GM12891 (cell line): ENCODE measurements at regions not wholly inside any gene's neighbourhood (a gene's known extent, or its start where the extent isn't known, plus 50 kb on each side); places are given as distances from the start of the nearest gene placed in this dataset.

Experiments used
- DNase-seq: peaks from one replicate; pipeline ENCODE4 v3.0.0; 2011; ENCODE audit warnings: low spot score; ENCODE audit not compliant: insufficient read length
- FAIRE-seq: peaks from 2 replicates; lab custom pipeline; 2011; peaks lifted over from hg19 to GRCh38; lab: Jason Lieb, UNC
- PAX5 ChIP-seq: IDR thresholded peaks from 2 replicates; pipeline ENCODE4 v1.6.1; 2011; ENCODE audit warnings: low read length, moderate library complexity, mild to moderate bottlenecking; ENCODE audit not compliant: insufficient read depth, severe bottlenecking
- POLR2A ChIP-seq: IDR thresholded peaks from 2 replicates; pipeline ENCODE4 v1.6.1; 2011; ENCODE audit warnings: low read depth, low read length, control low read depth
- POLR2AphosphoS5 ChIP-seq: IDR thresholded peaks from 2 replicates; pipeline ENCODE4 v1.6.1; 2011; ENCODE audit warnings: low read depth, low read length, control low read depth
- POU2F2 ChIP-seq: IDR thresholded peaks from 2 replicates; pipeline ENCODE4 v1.6.1; 2011; ENCODE audit warnings: low read depth, mild to moderate bottlenecking, control low read depth, low read length, moderate library complexity
- SPI1 ChIP-seq: IDR thresholded peaks from 2 replicates; pipeline ENCODE4 v1.6.1; 2011; ENCODE audit warnings: low read depth, low read length, control low read depth
- TAF1 ChIP-seq: IDR thresholded peaks from 2 replicates; pipeline ENCODE4 v1.6.1; 2011; ENCODE audit warnings: low read depth, low read length, control low read depth

DNA sequence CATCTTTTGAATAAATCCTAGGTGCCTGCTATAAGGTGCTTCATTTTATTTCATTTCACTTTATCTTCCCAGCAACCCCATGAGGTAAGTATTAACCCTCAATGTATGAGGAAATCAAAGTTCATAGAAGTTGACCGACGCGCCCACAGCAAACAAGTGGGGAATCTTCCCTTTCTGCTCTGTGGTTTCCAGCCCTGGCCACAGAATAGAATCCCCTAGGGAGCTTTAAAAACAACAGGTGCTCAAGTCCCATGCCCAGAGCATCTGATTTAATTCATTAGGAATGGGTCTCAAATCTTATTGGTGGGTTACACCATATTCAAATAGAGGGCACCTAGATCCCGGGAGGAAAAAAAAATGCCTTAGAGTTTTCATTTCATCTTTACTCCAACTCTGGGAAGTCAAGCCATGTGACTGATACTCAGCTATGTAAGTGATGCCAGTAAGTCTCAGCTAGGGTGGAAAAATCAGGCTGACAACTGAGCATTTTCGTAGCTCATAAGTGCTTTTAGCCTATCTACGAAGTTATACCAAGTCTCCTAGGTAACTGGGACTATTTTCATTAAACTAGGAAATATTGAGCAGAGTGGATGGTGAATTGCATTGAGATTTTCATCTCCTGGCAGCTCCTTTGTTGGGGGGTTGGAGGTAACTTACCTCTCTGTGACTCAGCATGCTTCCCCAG lies 353.4 kb upstream of the SLC30A5 start:
- no peak for FAIRE-seq

DNA sequence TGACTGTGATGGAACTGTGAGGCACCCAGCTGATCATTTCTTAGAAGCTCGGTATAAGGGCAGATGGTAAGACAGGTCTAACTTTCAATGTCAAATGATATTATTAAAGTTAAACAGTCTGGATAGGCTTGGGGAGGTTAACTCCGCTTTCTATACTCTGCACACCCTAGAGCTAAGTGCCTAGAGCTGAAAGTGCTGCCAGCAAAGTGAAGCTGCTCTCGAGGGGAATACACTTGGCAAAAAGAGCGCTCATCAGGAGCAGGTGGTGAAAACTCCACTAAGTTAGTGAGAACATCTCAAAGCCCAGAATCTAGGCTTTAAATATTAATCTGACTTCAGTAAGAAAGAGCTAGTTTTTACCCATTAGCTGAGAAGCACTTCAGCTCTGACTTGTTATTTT lies 349.6 kb upstream of the SLC30A5 start:
- FAIRE-seq (no peak), DNase-seq (no peak)
- TF ChIP-seq PAX5 (no peak), POLR2AphosphoS5 (no peak), POU2F2 (no peak), POLR2A (no peak), TAF1 (no peak)

More for the DNA sequence above, 353.4 kb upstream of the SLC30A5 start:
- no peak for DNase-seq
- TF ChIP-seq POLR2A: no peak
- no peak for TF ChIP-seq SPI1
- no peak for TF ChIP-seq TAF1
- TF ChIP-seq PAX5: no peak
- TF ChIP-seq POU2F2: no peak
- TF ChIP-seq POLR2AphosphoS5: no peak

DNA sequence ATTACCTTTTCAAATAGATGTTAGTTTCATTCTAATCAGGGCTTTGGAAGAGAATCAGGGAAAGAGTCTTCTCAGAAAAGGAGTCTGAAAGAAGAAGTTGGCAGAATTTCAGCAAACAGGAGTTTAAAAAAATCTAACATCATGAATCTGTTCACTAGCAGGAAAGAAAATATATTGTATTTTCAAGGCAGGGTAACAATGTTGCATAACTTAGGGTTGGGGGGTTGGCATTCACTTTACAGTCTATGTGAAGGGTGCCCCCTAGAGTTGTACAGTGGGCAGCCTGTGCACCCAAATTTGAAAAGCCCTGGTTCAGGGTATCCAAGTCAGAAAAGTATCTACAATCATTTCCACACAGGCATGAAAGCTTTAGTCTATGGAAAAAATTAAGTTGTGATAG lies 348.4 kb upstream of the SLC30A5 start:
- no peak for FAIRE-seq

DNA sequence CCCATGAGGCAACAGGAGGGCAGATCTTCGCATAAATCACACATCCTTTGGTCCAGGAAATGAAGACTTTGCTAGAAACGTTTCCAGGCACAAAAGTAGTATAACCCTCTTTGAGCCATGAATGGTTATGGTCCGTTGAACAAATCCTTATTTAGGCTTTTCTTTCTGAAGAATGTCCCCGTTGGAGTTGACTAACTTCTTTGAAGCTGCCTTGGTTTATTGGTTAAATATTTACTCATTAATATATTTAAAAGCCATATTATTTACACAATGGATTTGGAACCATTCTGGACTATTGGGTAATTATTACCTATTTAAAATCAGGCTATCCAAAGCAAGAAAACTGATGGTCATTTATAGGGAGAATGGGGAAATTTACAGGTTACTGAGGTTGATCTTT lies 347.6 kb upstream of the SLC30A5 start:
- TF ChIP-seq PAX5 (no peak), TAF1 (no peak), POU2F2 (no peak), SPI1 (no peak), POLR2AphosphoS5 (no peak), POLR2A (no peak)
- DNase-seq: no peak
- no peak for FAIRE-seq

More for the DNA sequence above, 348.4 kb upstream of the SLC30A5 start:
- no peak for DNase-seq
- TF ChIP-seq SPI1 (no peak), POLR2AphosphoS5 (no peak), TAF1 (no peak)

DNA sequence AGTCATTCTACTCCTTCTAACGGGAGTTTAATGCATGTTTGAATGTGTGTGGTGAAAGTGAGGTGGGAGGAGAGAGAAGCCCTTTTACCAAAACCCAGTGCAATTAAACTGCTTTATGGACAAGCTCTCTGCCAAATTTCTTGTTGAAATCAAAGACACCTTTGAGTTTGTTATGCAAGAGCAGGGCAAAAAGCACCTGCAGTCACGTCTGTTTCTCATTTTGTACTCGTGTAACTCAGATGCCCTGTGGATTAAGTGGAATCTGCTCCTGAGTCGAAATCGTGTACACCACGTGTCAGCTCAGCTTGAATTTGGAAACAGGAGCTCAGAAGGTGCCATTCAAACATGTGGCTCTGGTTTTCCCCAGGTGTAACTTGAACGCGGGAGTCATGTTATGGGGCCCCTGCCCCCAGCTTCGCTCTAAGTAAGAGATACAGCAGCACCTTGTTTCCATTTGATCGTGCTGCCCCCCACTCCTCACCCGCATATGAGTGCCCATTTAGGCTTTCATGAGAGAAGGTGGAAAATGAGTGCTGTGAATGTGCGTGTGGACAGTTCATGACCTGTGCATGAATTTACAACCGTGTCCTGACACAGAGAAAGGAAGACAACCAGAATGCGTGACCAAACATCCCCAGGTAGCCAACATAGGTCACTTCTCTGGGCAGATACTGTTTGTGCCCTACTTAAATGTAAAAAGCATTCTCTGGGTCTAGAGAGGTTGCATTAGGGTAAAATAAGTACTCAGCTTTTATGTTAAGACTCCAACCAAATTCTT lies 347.0 kb upstream of the SLC30A5 start:
- DNase-seq (no peak), FAIRE-seq (no peak)
- TF ChIP-seq POLR2AphosphoS5 (no peak), TAF1 (no peak), POLR2A (no peak), SPI1 (no peak), PAX5 (no peak), POU2F2 (no peak)

DNA sequence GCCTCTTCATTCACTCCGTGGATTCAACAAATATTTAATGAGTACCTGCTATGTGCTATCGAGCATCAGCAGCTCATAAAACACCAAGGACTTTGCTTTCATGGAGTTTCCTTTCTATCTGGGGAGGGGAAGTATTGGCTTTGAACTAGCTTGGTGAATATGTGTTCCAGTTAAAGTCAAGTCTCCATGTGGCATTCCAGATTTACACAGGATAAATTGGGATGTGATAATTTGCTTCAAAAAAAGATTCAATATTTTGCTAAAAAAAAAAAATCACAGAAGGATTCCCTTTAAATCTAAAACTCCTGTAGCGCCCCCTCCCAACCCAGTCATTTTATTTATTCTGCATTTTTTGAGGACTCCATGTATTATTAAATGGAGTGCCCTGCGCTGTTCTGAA lies 346.3 kb upstream of the SLC30A5 start:
- no peak for TF ChIP-seq POLR2AphosphoS5
- TF ChIP-seq TAF1: no peak
- TF ChIP-seq PAX5: no peak
- TF ChIP-seq POLR2A: no peak
- no peak for TF ChIP-seq POU2F2
- TF ChIP-seq SPI1: no peak
- no peak for DNase-seq
- no peak for FAIRE-seq

DNA sequence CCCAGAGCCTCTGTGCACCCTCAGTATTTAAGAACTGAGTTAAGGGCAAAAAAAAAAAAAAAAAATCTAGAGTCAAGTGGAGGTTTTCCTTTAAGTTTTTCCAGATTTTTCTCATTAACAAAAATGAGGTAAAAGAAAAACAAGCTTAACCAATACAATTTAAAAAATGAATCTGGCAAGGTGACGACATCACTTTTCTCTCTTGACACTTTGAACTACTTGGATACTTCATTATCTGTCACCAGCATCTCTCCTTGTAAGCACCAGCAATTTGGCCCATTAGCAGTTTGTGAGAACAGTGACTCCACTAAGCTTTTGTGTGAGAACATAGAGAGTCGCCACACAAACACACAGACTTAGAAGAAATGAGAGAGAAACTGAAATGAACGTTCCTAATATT lies 345.7 kb upstream of the SLC30A5 start:
- TF ChIP-seq POLR2A (no peak), POLR2AphosphoS5 (no peak), TAF1 (no peak), PAX5 (no peak), SPI1 (no peak), POU2F2 (no peak)
- no peak for FAIRE-seq
- no peak for DNase-seq

DNA sequence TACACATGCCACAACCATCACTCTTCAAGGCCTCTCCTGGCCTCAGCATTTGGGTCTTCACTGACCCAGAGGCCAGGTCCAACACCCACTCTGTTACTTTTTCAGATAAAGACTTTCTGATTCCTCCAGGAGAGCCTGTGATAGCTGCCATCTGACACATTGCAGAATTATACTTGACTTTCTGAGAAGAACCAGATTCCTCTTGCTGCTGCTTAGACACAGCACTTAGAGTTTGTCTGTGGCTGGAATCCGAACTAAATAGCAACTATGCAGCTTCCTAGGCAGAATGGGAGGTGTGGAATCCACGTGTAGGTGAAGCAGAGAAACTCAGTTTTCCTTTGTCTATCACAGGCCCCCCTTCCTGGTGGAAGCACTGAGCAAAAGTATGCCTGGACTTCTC lies 344.7 kb upstream of the SLC30A5 start:
- DNase-seq (no peak), FAIRE-seq (no peak)
- TF ChIP-seq POLR2A: no peak
- TF ChIP-seq POLR2AphosphoS5: no peak
- TF ChIP-seq SPI1: no peak
- TF ChIP-seq PAX5: no peak
- TF ChIP-seq TAF1: no peak
- TF ChIP-seq POU2F2: no peak

DNA sequence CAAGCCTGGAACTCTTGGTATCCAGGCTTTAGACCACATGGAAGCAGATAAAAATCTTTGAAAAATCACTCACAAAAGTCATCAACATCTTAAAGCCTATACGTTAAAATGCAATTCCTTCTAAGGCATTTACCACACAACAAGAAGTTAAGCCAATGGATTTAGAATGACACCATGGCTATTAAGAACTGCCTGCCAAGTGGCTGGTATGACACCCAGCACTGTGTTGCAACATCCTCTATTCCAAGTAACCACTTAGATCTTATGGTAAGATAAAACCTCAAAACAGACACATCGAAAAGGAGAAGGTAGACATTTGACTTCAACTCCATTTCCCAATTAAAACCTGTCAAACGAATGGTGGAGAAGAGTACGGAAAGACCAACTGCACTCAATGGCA lies 344.2 kb upstream of the SLC30A5 start:
- FAIRE-seq (no peak), DNase-seq (no peak)
- TF ChIP-seq TAF1: no peak
- no peak for TF ChIP-seq POLR2AphosphoS5
- no peak for TF ChIP-seq POLR2A
- TF ChIP-seq POU2F2: no peak
- no peak for TF ChIP-seq PAX5
- no peak for TF ChIP-seq SPI1
